KMS-11 (cell line): ENCODE measurements at regions not wholly inside any gene's neighbourhood (a gene's known extent, or its start where the extent isn't known, plus 50 kb on each side); places are given as distances from the start of the nearest gene placed in this dataset.

Source experiments
- H2AFZ ChIP-seq: fragments of 200-600 bp; sonication (generic); 2 replicates; pipeline ENCODE4 v1.6.1; 2016; ENCODE audit warnings: antibody characterized with exemption, mixed run types, low read depth
- H3K27ac ChIP-seq: fragments of 200-600 bp; sonication (generic); 2 replicates; pipeline ENCODE4 v1.6.1; 2016; ENCODE audit warnings: mild to moderate bottlenecking, mixed run types
- H3K27me3 ChIP-seq: fragments of 200-600 bp; sonication (generic); 2 replicates; pipeline ENCODE4 v1.6.1; 2017; ENCODE audit warnings: mild to moderate bottlenecking, low read depth, mixed run types, moderate library complexity; ENCODE audit not compliant: insufficient read depth
- H3K36me3 ChIP-seq: fragments of 200-600 bp; sonication (generic); 2 replicates; pipeline ENCODE4 v1.6.1; 2017; ENCODE audit warnings: mild to moderate bottlenecking, mixed run types; ENCODE audit not compliant: insufficient read depth
- H3K4me1 ChIP-seq: fragments of 200-600 bp; sonication (generic); 2 replicates; pipeline ENCODE4 v1.6.1; 2016; ENCODE audit warnings: mild to moderate bottlenecking, low read depth, mixed run types; ENCODE audit not compliant: poor library complexity, severe bottlenecking
- H3K4me2 ChIP-seq: fragments of 200-600 bp; sonication (generic); 2 replicates; pipeline ENCODE4 v1.7.0; 2016; ENCODE audit warnings: mild to moderate bottlenecking, mixed run types
- H3K4me3 ChIP-seq: fragments of 200-600 bp; sonication (generic); IDR thresholded peaks from 2 replicates; pipeline ENCODE4 v1.6.1; 2017; ENCODE audit warnings: low read depth, low read length, mixed read lengths; ENCODE audit not compliant: insufficient read depth
- H3K79me2 ChIP-seq: fragments of 200-600 bp; sonication (generic); 2 replicates; pipeline ENCODE4 v1.6.1; 2016; ENCODE audit warnings: low read depth, mixed run types; ENCODE audit not compliant: insufficient read depth
- H3K9ac ChIP-seq: fragments of 200-600 bp; sonication (generic); 2 replicates; pipeline ENCODE4 v1.6.1; 2016; ENCODE audit warnings: mild to moderate bottlenecking, mixed run types
- H4K20me1 ChIP-seq: fragments of 200-600 bp; sonication (generic); 2 replicates; pipeline ENCODE4 v1.6.1; 2016; ENCODE audit warnings: mild to moderate bottlenecking, mixed run types; ENCODE audit not compliant: insufficient read depth
- TF ChIP-seq, protein P1 (sequence below): fragments of 200-600 bp; sonication (generic); conservative IDR thresholded peaks from 2 replicates; pipeline ENCODE4 v1.6.1; 2017; ENCODE audit warnings: low read depth, mild to moderate bottlenecking, antibody characterized with exemption, low read length, moderate library complexity, mixed read lengths

DNA sequence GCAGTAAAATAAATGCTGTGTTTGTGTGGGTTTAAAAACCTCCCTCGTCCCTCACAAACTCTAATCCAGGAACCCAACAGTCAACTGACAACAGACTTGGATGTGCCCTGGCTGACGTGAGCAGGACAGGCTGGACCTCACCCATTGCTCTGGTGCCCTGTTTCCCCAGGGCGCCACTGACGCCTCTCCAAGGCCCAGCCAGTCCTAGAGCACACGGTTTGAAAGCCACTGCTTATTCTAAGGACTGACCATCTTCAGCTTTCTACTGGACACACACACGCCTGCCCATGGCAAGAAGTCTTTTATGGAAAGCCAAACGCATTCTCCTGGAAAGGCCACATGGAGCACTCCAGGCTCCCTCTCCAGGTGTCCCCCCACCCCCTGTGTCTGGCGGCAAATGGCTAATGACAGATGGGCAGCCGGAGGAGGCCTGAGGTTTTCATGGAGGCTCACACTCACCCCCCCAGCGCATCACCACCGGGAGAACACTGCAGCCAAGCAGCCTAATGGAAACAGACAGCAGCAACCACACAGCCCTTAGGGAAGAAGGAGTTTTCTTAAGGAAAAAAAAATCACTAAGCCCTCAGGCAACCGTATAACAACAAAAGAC lies 319.2 kb downstream of the SOX9 start:
- TF ChIP-seq, protein P1, sequence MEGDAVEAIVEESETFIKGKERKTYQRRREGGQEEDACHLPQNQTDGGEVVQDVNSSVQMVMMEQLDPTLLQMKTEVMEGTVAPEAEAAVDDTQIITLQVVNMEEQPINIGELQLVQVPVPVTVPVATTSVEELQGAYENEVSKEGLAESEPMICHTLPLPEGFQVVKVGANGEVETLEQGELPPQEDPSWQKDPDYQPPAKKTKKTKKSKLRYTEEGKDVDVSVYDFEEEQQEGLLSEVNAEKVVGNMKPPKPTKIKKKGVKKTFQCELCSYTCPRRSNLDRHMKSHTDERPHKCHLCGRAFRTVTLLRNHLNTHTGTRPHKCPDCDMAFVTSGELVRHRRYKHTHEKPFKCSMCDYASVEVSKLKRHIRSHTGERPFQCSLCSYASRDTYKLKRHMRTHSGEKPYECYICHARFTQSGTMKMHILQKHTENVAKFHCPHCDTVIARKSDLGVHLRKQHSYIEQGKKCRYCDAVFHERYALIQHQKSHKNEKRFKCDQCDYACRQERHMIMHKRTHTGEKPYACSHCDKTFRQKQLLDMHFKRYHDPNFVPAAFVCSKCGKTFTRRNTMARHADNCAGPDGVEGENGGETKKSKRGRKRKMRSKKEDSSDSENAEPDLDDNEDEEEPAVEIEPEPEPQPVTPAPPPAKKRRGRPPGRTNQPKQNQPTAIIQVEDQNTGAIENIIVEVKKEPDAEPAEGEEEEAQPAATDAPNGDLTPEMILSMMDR: no peak
- Histone ChIP-seq H3K4me1 (no peaks in the 10 kb centered on the region), H2AFZ (no peak overlapping the region), H4K20me1 (no peaks in the 10 kb centered on the region), H3K27me3 (no peaks in the 10 kb centered on the region), H3K27ac (no peak overlapping the region), H3K79me2 (peaks cover 45% of the 10 kb centered on the region; the same call in 1 of the 2 replicates), H3K4me2 (no peak overlapping the region), H3K9ac (no peak overlapping the region), H3K36me3 (no peaks in the 10 kb centered on the region), H3K4me3 (no peak overlapping the region)

DNA sequence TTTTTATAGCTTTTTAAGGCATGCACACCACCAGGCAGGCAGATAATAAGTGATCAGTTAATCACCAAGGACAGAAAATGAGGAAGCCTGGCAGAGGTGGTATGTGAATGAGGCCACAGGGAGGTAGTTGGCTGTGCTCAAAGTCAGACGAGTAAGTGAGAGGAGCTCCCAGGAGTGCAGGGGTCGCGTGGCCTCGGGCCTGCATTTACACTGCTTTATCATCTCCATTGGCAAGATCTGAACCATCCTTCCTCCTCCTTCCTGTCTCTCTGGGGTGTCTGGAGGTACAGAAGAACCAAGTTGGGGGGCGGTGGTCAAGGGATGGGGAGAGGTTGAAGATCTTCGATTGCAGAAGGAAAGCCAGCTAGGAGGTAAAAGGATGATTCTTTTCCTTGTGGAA lies 320.1 kb downstream of the SOX9 start:
- TF ChIP-seq, protein P1: no peak
- Histone ChIP-seq H3K79me2 (peaks cover 43% of the 10 kb centered on the region; the same call in 1 of the 2 replicates), H2AFZ (no peak overlapping the region), H4K20me1 (no peaks in the 10 kb centered on the region), H3K27me3 (no peaks in the 10 kb centered on the region), H3K9ac (no peak overlapping the region), H3K4me1 (no peaks in the 10 kb centered on the region), H3K4me2 (no peak overlapping the region), H3K36me3 (no peaks in the 10 kb centered on the region), H3K27ac (no peak overlapping the region), H3K4me3 (no peak overlapping the region)

DNA sequence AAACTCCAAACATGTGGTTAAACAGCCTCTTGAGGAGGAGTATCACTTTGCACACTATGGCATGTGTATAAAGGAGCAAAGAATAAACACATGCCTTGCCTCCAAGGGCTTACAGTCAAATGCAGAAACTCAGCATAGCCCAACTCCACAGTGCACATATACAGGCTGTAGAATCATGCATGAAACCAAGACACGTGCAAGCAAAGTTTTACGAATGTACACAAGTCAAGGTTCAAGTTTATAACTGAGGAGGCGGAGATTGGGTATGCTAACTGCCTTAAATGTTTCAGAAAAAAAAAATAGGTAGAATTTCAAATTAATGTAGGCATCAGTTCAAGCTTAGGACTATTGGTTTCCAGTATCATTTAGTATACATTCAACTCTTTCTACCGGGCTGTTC lies 321.1 kb downstream of the SOX9 start:
- H3K4me2 ChIP-seq: no peak overlapping the region
- H2AFZ ChIP-seq: no peak overlapping the region
- H3K9ac ChIP-seq: no peak overlapping the region
- TF ChIP-seq, protein P1: no peak
- no peak overlapping the region for H3K27ac ChIP-seq
- no peaks in the 10 kb centered on the region for H3K27me3 ChIP-seq
- H3K4me1 ChIP-seq: no peaks in the 10 kb centered on the region
- no peak overlapping the region for H3K4me3 ChIP-seq
- peaks cover 41% of the 10 kb centered on the region; the same call in 1 of the 2 replicates for H3K79me2 ChIP-seq
- no peaks in the 10 kb centered on the region for H3K36me3 ChIP-seq
- no peaks in the 10 kb centered on the region; the same call in 1 of the 2 replicates for H4K20me1 ChIP-seq

DNA sequence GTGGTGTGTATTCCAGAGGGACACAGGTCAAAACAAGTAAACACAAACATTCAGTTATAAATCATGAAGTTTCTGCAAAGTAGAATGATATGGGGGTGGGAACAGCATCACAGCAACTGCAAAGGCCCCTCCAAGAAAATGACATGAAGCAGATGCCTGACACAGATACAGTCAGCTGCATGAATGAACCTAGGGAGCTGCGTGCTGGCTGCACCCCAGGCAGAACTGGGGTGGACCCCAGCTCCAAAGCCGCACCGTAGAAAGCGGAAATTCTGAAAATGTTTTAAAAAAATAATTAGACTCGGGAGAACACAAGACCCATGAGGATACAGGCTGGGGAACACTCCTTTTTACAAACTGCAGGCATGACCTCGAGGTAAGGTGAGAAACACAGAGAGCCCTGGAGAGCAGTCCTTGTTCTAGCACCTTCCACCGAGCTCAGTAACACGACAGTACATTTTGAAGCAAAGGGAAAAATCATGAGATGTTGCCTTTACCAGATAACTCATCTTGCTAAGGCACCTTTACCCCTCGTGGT lies 323.8 kb downstream of the SOX9 start:
- Histone ChIP-seq H3K27me3 (no peaks in the 10 kb centered on the region), H3K4me1 (peaks cover 13% of the 10 kb centered on the region), H3K27ac (no peak overlapping the region), H3K79me2 (peaks cover 40% of the 10 kb centered on the region; the same call in 1 of the 2 replicates), H3K4me3 (no peak overlapping the region), H2AFZ (no peak overlapping the region), H3K9ac (no peak overlapping the region), H3K36me3 (no peaks in the 10 kb centered on the region), H3K4me2 (no peak overlapping the region), H4K20me1 (no peaks in the 10 kb centered on the region; the same call in 1 of the 2 replicates)
- TF ChIP-seq, protein P1: no peak
